ENCODE measurements at regions not wholly inside any gene's neighbourhood (a gene's known extent, or its start where the extent isn't known, plus 50 kb on each side); places are given as distances from the start of the nearest gene placed in this dataset.

DNA sequence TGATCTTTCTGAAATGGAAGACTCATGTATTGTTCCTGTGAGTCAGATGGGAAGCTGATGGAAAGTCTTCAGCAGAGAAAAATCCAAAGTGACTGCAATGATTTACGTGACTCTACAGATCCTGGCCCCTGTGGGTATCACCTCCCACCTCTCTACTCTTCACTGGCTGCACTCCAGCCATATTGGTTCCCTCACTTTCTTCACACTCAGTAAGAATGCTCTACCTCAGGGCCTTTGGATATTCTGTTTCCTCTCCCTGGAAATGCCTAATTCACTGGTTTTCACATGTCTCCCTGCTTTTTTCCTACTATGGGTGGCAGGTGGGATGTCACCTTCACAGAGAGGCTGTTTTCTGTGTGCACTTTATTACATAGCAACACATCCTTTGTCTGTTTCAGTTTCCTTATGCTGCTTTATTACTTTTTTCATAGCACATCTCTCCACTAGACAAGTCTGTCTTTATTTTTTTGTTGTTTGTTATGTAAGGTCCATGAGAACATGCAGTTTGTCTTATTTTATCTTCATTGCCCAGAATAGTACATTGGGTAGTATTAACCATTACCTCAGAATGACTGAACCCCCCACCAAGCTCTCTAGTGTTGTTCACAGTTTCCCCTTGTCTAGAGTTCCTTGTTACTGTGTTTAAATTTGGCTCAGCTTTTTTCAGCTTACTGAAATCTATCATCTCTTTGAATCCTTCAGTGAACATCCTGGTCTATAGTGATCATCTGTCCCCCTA is 57.6 kb upstream of the CLNK start:
- no peak for DNase-seq

DNA sequence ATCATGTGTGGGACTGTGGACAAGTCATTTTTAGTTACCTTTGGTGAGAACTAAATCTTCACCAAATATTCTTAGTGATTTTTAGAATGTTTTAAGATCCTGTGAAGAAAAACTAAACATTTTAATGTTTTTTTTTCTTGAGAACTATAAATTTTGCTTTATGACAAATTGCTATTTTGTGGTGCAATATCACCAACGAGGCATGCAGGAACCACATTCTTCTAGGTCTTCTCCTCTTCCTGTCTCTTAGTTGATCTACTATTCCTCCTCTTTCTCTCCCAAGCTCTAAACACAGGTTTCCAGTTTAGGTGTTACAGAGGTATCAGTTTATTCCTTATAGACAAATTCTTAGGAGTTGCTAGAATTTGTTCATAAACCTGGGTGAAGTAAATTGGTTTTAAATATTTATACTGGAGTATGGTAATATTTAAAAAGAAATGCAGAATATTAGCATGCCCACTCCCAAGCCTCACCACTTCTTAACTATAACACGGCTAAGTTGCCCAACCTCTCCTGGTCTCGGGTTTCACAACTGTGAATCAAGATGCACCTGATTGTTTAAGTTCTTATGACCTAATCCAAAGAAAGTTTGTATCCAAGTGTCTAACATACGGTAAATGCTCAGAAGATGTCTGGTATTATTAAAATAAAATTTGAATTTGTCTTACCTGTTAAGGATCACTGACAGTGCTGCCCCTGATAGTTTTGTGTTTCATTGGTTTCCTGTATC is 56.5 kb upstream of the CLNK start:
- no peak for DNase-seq

DNA sequence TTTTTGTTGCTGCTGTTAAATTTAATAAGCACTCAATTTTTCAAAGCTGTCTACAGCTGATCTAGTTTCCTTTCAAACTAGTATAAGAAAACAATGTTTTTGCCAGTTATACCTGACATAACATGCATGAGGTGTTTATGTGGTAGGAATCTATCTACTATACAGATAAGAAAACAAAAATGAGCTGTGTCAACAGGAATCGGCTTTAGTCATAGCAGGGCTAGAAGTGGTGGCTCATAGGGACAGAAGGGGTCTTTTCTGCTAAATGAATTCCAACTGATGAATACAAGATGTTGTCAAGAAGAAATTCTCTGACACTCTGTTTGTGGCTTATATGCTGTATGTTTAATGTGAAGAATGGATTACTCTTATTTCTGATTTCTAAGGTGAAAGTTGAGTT is 55.7 kb upstream of the CLNK start:
- no peak for DNase-seq

DNA sequence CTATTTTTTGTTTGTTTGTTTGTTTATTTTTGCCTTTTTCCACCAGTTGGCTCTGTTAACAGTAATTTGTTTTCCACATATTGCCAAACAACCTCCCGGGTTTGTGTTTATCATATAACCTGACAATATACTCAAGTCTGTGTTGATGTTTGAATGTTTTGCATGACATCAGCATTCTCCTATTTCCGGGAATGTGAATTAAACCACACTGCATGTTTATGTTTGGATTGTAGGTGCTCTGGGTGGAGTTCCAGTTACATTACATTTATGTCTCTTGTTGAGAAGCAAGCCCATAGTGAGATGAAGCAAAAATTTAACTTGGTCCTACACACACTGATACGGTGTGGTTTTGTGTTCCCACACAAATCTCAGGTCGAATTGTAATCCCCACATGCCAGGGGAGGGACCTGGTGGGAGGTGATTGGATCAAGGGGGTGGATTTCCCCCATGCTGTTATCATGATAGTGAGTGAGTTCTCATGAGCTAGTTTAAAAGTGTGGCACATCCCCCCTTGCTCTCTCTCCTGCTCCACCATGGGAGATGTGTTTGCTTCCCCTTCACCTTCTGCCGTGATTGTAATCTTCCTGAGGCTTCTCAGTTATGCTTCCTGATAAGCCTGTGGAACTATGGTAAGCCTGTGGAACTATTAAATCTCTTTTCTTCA is 54.4 kb upstream of the CLNK start:
- no peak for DNase-seq

DNA sequence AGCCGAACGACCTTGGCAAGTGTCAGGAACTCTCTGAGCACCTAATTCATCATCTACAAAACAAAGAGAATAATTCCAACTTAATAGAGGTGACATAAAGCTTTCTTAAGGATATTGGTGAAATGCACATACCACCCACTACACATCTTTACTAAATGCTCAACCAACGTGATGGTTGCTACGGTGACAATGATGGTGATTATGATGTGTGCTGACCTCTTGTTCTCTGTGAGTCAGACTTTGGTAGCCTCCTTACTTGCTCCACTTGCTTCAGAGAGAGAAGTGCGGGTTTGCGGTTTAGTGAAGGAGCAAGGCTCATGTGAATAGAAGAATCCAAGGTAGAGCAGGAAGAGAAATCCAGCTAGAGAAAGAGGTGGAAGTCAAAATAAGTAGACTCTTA is 52.8 kb upstream of the CLNK start:
- DNase-seq = no peak

DNA sequence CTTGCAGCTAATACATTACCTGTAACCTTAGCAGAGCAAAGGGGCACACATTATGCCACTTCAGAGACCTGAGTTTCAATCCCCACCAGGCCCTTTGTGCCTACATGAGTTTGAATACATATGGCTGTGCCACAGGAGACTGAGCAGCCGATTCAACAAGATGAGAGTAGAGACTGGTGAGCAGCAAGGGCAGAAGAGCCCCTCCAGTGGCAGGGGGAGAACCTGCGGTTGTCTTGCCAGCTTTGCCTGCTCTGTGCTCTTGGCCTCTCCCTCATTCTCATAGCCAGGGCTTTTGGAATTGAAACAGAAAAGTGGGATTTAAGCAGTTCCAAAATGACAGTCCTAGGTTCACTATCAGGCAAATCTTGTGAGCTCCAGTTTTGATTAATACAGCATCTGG is 52.3 kb upstream of the CLNK start:
- DNase-seq = no peak

DNA sequence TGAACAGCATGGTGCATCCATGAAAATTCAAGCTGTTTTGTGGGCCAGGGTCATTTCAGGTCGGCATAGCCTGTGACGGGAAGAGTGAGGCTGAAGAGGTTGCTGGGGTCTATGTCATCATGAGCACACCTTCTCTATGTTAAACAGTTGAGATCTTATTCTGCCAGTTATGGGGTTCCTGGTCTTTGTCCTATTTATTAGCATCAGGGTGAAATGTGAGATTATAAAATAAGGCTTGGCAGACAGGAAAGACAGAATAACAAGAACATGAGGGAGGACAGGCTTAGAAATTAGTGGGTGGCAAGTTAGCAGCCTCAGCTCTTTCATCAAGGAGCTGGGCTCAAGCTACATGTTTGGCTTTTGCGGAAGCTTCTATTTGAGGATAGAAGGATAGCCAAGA is 51.7 kb upstream of the CLNK start:
- no peak for DNase-seq

DNA sequence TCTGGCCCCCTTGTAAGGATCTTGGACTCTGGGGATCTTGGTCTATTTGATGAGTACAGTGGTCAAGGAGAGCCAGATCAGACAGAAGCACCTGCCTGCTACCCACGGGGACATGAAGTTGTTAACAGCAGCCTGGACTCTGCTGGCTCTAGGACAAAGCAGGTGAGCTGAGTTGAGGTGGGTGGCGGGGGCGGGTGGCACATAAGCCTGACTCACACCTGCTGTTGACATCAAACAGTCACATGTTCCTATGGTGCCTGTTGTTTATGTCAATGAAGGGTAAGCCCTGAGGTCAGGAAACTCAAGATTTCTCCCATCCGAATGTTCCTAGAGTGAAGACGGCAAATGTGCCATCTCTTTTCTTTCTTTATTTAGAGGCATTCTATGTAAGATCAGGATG is 50.1 kb upstream of the CLNK start:
- no peak for DNase-seq
